GM18499 (cell line): ENCODE measurements at regions not wholly inside any gene's neighbourhood (a gene's known extent, or its start where the extent isn't known, plus 50 kb on each side); places are given as distances from the start of the nearest gene placed in this dataset.

Experiments used
- ATAC-seq: cut with Tn5 transposase; IDR thresholded peaks from one replicate; pipeline ENCODE4 v1.9.1; 2021; ENCODE audit warnings: moderate number of reproducible peaks; ENCODE audit not compliant: insufficient read depth, unreplicated experiment

DNA sequence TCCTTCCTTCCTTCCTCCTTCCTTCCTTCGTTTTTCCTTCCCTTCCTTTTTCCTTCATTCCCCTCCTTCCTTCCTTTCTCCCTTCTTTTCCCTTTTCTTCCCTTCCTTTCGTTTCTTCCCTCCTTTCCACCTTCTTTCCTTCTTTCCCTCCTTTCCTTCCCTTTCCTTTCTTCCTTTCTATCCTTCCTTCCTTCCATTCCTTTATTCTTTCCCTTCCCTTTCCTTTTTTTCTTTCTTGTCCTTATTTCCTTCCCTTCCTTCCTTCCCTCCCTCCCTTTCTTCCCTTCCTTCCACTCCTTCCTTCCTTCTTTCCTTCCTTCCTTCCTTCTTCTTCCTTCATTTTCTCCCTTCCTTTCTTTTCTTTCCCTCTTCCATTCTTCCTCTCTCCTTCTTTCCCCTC lies 394.6 kb downstream of the GABRB3 start:
- no peak for ATAC-seq

GRCh38 chr15:26376243-26376642 lies 396.6 kb downstream of the GABRB3 start:
- ATAC-seq, result no peak

- no peak for ATAC-seq
Observed at GRCh38 chr15:26374806-26375205, 398.1 kb downstream of the GABRB3 start.

- no peak for ATAC-seq
Observed at GRCh38 chr15:26372706-26373105, 400.2 kb downstream of the GABRB3 start.

GRCh38 chr15:26365077-26365476 lies 407.8 kb downstream of the GABRB3 start:
- no peak for ATAC-seq

GRCh38 chr15:26359855-26360254 lies 413.0 kb downstream of the GABRB3 start:
- no peak for ATAC-seq

DNA sequence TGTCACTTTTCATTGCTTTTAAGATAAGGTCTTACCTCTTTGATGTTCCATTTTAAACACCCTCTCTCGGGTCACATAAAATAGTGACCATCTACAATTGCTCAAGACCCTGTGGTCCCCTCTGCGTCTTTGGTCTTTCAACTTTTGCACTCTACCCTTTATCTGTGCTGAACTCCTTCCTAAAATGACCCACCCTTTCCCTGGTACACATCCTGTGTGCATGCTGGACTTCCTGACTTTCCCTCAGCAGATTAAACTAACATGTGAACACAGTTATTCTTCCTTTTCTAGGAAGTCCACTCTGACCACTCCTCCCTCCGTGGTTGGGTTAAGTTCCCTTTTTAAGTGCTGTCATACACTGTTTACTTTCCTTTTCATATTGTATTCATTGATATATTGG lies 414.2 kb downstream of the GABRB3 start:
- no peak for ATAC-seq

- ATAC-seq, result no peak
Observed at GRCh38 chr15:26357653-26358052, 415.2 kb downstream of the GABRB3 start.

DNA sequence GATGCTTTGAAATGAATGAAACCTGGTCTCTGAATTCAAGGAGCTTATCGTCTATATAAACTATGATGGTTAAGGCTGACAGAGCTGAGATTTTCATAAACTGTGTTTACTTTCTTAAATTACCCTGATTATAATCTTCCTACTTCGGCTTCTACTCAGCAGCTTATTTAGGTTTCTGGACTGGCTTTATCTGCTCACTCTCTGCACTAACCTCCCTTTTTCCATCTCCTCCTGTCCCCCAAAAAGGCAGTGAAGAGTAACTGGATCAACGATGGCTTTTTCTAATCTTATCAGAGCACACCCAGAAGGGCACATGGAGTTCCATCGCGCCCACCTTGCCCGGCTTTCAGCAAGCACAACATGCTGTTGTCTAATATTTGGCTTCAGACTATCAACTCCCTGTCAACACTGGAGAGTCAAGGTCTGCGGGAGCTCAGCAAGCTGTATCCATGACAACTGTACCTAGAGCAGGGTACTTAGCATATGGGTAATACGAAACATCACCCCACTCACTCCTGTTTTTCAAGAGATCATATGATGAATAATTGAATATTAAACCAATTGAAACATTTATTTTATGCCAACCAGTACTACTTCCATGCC lies 417.3 kb downstream of the GABRB3 start:
- ATAC-seq, result no peak

DNA sequence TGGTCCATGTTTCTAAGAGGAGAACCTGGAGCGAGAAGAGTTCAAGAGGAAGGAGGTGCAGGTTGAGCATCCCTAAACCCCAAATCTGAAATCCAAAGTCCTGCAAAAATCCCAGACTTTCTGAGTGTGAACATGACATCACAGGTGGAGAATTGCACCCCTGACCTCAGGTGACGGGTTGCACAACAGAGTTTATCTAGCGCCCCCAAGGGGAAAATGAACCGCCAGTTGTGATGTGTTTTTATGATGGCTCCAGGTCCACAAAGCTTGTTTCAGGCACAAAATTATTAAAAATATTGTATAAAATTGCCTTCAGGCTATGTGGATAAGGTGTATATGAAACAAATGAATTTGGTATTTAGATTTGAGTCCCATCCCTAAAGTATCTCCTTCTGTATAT lies 420.0 kb downstream of the GABRB3 start:
- ATAC-seq, result no peak

- ATAC-seq, result no peak
Observed at GRCh38 chr15:26352406-26352805, 420.5 kb downstream of the GABRB3 start.

DNA sequence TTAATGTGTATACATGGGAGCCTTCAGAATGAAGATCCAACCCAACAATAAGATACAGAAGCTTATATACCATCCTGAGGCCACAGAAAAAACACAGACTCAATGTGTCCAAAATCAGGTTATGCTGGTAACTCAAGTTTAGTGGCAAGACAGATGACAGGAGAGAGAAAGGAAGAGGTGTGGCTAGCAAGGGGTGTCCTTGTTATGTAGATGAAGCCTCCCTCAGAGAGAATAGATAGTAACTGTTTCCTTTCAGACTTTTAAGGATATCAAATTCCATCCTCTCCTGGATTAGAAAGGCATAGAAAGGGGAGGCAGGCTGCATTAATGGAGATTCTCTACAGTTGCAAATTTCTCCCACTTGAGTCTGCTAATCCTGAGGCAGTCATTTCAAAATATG lies 447.4 kb downstream of the GABRB3 start:
- no peak for ATAC-seq

DNA sequence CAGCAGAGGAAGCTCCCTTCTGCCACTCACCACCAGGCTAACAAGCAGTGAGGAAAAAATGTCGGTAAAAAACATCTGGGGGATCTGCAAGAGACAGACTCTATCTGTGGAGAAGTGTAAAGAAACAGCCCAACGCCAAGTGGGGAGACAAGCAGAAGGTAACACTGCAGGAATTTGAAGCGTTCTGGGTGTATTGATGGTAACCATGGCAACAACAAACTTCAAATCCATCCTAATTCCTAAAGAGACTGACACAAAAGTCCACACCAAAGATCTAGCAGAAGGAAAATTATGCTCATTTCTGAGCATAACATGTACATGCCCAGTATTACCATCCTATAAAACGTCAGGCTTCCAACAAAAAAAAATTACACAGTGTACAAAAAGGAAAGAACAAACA lies 449.3 kb downstream of the GABRB3 start:
- ATAC-seq, result no peak

- ATAC-seq, result no peak
Observed at GRCh38 chr15:26318689-26319088, 454.2 kb downstream of the GABRB3 start.

DNA sequence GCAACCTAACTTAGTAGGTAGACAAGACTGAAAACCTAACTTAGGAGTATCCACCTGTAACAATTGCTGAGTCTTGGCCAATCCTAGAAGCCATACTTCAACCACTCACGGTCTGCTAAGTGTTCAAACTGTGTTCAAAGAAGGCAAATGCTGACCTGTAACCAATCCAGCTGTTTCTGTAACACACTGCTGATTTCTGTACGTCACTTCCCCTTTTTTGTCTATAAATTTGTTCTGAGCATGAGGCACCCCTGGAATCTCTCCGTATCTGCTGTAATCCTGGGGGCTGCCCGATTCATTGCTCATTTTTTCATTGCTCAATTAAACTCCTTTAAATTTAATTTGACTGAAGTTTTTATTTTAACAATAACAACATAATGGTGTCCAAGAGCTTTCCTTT lies 451.4 kb upstream of the ATP10A start:
- ATAC-seq, result no peak

- ATAC-seq, result no peak
Observed at GRCh38 chr15:26311710-26312236, 448.6 kb upstream of the ATP10A start.

DNA sequence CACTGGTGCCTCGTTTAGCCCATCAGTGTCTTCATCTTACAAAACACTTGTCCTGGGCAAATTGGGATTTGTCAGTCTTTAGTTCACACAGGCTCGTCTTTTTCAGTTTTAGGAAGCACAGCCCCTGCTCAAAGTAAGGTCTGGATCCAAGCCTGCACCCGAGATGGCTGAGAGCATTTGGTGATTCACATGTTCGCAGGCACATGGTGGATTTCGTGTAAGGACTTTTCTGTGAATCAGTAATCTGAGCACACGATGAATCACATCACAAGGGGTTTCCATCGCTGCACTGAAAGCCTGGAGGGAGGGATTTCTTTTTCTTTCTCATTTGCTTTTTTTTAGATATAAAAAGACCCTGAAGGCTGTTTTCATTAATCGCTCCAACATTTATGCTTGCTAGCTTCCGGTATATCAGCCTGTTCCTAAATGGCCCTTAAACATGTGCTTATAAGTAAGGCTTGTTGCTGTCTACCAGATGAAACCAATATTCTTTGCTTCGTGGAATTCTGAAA lies 435.6 kb upstream of the ATP10A start:
- no peak for ATAC-seq

- no peak for ATAC-seq
Observed at GRCh38 chr15:26298010-26298658, 435.0 kb upstream of the ATP10A start.

- no peak for ATAC-seq
Observed at GRCh38 chr15:26295336-26296085, 432.4 kb upstream of the ATP10A start.

DNA sequence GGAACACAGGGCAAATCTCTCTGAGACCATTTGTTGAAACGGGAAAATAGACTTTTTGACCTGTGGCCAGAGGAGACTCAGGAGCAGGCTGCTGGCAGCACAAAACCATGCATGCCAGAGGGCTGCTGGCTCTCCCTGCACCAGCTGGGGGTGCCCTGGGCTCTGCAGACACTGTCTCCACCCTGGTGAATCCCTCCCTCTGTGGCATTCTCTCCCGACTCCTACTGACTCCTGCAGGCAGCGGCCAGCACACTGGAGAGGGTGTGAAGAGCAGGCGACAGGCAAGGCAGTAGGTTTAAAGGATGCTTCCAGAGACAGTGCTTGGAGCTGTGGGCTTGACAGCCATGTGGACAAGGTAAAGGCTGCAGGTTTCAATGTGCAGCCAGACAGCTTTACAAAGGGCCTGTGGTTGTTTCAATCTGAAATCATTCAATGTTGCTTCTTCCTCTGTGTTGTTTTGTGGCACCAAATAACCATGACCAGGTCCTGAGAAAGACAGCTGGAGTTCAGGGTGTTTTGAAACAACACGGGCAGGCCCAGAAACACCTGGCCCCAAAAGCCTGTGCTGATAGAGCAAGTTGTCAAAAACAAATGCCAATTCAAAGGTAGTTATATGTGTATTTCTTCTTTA lies 431.0 kb upstream of the ATP10A start:
- no peak for ATAC-seq

DNA sequence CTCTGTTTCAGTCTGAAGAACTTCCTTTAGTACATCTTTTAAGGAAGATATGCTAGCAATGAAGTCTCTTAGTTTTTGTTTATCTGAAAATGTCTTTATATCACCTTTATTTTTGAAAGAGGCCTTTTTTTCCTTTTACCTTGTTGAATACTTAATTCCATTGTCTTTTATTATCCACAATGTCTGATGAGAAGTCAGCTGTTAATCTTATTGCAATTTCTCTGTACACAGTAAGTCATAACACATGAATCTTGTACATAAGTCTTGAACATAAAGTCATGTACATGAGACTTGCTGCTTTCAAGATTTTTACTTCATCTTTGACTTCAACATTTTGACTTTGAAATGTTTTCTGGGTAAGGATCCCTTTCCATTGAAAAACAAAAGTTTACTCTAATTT lies 424.3 kb upstream of the ATP10A start:
- ATAC-seq, result no peak
